Panc1 (cell line): ENCODE measurements at regions not wholly inside any gene's neighbourhood (a gene's known extent, or its start where the extent isn't known, plus 50 kb on each side); places are given as distances from the start of the nearest gene placed in this dataset.

Experiments used
- POLR2AphosphoS5 ChIP-seq: IDR thresholded peaks from 2 replicates; pipeline ENCODE4 v1.6.1; 2012; ENCODE audit warnings: mild to moderate bottlenecking, low read depth, low read length, moderate library complexity
- SIN3A ChIP-seq: IDR thresholded peaks from 2 replicates; pipeline ENCODE4 v1.6.1; 2012; ENCODE audit warnings: low read depth, mild to moderate bottlenecking, low read length, moderate library complexity, borderline replicate concordance; ENCODE audit not compliant: insufficient read depth
- TCF7L2 ChIP-seq: IDR thresholded peaks from 2 replicates; pipeline ENCODE4 v1.6.1; 2011; ENCODE audit warnings: mild to moderate bottlenecking, low read depth, low read length, inconsistent platforms
- TF ChIP-seq, protein P1 (sequence below): fragments of 450-650 bp; IDR thresholded peaks from 2 replicates; pipeline ENCODE4 v1.5.1; 2017; ENCODE audit warnings: mild to moderate bottlenecking
- TF ChIP-seq, protein P2 (sequence below), 2 experiments: IDR thresholded peaks; 2 replicates each; pipeline ENCODE4 v1.6.1; 2011 to 2012; ENCODE audit warnings: low read depth in 2 of 2, control low read depth in 1 of 2, low read length in 1 of 2, mild to moderate bottlenecking in 1 of 2, moderate library complexity in 1 of 2; ENCODE audit not compliant: insufficient read depth in 1 of 2

- TF ChIP-seq, protein P1, sequence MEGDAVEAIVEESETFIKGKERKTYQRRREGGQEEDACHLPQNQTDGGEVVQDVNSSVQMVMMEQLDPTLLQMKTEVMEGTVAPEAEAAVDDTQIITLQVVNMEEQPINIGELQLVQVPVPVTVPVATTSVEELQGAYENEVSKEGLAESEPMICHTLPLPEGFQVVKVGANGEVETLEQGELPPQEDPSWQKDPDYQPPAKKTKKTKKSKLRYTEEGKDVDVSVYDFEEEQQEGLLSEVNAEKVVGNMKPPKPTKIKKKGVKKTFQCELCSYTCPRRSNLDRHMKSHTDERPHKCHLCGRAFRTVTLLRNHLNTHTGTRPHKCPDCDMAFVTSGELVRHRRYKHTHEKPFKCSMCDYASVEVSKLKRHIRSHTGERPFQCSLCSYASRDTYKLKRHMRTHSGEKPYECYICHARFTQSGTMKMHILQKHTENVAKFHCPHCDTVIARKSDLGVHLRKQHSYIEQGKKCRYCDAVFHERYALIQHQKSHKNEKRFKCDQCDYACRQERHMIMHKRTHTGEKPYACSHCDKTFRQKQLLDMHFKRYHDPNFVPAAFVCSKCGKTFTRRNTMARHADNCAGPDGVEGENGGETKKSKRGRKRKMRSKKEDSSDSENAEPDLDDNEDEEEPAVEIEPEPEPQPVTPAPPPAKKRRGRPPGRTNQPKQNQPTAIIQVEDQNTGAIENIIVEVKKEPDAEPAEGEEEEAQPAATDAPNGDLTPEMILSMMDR, result no peak
- no peak for TF ChIP-seq POLR2AphosphoS5
- TF ChIP-seq, protein P2, sequence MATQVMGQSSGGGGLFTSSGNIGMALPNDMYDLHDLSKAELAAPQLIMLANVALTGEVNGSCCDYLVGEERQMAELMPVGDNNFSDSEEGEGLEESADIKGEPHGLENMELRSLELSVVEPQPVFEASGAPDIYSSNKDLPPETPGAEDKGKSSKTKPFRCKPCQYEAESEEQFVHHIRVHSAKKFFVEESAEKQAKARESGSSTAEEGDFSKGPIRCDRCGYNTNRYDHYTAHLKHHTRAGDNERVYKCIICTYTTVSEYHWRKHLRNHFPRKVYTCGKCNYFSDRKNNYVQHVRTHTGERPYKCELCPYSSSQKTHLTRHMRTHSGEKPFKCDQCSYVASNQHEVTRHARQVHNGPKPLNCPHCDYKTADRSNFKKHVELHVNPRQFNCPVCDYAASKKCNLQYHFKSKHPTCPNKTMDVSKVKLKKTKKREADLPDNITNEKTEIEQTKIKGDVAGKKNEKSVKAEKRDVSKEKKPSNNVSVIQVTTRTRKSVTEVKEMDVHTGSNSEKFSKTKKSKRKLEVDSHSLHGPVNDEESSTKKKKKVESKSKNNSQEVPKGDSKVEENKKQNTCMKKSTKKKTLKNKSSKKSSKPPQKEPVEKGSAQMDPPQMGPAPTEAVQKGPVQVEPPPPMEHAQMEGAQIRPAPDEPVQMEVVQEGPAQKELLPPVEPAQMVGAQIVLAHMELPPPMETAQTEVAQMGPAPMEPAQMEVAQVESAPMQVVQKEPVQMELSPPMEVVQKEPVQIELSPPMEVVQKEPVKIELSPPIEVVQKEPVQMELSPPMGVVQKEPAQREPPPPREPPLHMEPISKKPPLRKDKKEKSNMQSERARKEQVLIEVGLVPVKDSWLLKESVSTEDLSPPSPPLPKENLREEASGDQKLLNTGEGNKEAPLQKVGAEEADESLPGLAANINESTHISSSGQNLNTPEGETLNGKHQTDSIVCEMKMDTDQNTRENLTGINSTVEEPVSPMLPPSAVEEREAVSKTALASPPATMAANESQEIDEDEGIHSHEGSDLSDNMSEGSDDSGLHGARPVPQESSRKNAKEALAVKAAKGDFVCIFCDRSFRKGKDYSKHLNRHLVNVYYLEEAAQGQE (IDR thresholded peaks at IDR 0.05; ENCODE audit: insufficient read depth in 1 of 2, low read depth in 2 of 2, low read length in 1 of 2), result peak; percentile 54 to 60; a peak in 2 of 4 replicates
- TF ChIP-seq TCF7L2, result no peak
- no peak for TF ChIP-seq SIN3A
Observed at GRCh38 chr17:69763503-69763902, 311.5 kb upstream of the KCNJ16 start.
